Neural progenitor cell (in vitro differentiated cells): ENCODE measurements at regions not wholly inside any gene's neighbourhood (a gene's known extent, or its start where the extent isn't known, plus 50 kb on each side); places are given as distances from the start of the nearest gene placed in this dataset.

Source experiments
- EZH2phosphoT487 ChIP-seq: fragments of 200-600 bp; sonication (generic); IDR thresholded peaks from 2 replicates; pipeline ENCODE4 v1.6.1; 2017; ENCODE audit warnings: antibody characterized with exemption
- TF ChIP-seq, protein P1 (sequence below): fragments of 200-600 bp; sonication (generic); IDR thresholded peaks from 2 replicates; pipeline ENCODE4 v1.5.1; 2017; ENCODE audit warnings: antibody characterized with exemption, mild to moderate bottlenecking

DNA sequence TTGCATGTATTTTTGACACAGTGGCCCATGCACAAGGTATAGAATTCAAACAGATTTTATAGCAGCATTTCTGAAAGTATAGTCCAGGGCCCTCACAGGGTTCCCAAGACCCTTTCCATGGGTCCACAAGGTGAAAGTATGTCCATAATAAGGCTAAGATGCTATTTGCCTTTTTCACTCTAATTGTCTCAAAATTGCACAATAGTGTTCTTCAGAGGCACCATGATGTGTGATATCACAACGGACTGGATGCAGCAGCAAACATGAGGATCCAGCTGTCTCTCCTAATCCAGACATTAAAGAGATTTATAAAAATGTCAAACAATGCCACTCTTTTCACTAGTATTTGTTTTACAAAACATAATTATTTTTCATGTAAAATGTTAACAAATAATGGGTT is 88.8 kb upstream of the PRDX6 start:
- no peak for TF ChIP-seq EZH2phosphoT487
- TF ChIP-seq, protein P1, sequence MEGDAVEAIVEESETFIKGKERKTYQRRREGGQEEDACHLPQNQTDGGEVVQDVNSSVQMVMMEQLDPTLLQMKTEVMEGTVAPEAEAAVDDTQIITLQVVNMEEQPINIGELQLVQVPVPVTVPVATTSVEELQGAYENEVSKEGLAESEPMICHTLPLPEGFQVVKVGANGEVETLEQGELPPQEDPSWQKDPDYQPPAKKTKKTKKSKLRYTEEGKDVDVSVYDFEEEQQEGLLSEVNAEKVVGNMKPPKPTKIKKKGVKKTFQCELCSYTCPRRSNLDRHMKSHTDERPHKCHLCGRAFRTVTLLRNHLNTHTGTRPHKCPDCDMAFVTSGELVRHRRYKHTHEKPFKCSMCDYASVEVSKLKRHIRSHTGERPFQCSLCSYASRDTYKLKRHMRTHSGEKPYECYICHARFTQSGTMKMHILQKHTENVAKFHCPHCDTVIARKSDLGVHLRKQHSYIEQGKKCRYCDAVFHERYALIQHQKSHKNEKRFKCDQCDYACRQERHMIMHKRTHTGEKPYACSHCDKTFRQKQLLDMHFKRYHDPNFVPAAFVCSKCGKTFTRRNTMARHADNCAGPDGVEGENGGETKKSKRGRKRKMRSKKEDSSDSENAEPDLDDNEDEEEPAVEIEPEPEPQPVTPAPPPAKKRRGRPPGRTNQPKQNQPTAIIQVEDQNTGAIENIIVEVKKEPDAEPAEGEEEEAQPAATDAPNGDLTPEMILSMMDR: no peak
